Astrocyte (in vitro differentiated cells and primary cell): ENCODE measurements at regions not wholly inside any gene's neighbourhood (a gene's known extent, or its start where the extent isn't known, plus 50 kb on each side); places are given as distances from the start of the nearest gene placed in this dataset.

ENCODE experiments used
- CTCF ChIP-seq: IDR thresholded peaks from 2 replicates; pipeline ENCODE4 v1.5.1; 2011; ENCODE audit warnings: low read depth, mild to moderate bottlenecking, inconsistent platforms, low read length, moderate library complexity; ENCODE audit not compliant: insufficient read depth
- EZH2 ChIP-seq: IDR thresholded peaks from 2 replicates; pipeline ENCODE4 v1.6.1; 2012; ENCODE audit warnings: mild to moderate bottlenecking, low read length, inconsistent platforms; ENCODE audit not compliant: insufficient read depth

DNA sequence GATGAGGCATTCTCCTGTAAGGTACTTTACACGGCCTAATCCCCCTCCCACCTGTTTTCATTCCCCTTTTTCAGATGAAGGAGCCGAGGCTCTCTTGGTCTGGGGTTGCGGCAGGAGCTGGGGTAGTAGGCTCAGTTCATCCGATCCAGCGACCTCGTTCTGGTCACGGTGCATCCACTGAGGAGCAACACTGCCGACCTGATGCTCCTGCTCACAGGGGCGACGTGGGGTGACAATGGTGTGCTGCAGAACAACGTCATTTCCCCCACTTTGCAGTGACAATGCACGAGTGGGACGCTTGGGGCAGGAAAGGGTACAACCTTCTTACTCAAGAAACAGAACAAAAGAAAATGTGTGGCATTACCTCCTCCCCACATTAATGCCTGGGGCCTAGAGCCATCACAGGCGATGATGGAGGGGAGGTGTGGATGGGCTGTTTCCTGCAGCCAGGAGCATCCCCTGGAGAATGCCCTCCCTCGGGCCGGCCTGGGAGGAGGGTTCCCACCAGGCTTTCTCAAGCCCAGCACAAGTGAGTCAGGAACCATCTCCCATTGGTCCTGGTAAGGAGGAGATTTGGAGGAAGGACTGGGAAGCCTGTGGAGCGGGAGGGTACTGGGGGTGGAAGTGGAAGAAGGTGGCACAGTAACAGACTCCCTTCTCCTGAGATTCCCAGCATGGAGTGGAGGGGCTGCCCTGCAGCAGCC lies 125.6 kb downstream of the SPATA19 start:
- TF ChIP-seq CTCF (no peak), EZH2 (no peak)
